HG03469 (cell line): ENCODE measurements at regions not wholly inside any gene's neighbourhood (a gene's known extent, or its start where the extent isn't known, plus 50 kb on each side); places are given as distances from the start of the nearest gene placed in this dataset.

ENCODE experiments used
- ATAC-seq: cut with Tn5 transposase; IDR thresholded peaks from one replicate; pipeline ENCODE4 v1.9.1; 2021; ENCODE audit warnings: mild to moderate bottlenecking, moderate library complexity, moderate number of reproducible peaks; ENCODE audit not compliant: unreplicated experiment

GRCh38 chr2:151157000-151157735 lies 104.5 kb downstream of the RBM43 start:
- no peak for ATAC-seq

- no peak for ATAC-seq
These were observed 105.2 kb downstream of the RBM43 start for GRCh38 chr2:151156431-151156830.

GRCh38 chr2:151153601-151154000 lies 108.1 kb downstream of the RBM43 start:
- ATAC-seq = no peak

GRCh38 chr2:151150331-151151320 lies 111.0 kb downstream of the RBM43 start:
- ATAC-seq = no peak

GRCh38 chr2:151138507-151138906 lies 123.2 kb downstream of the RBM43 start:
- no peak for ATAC-seq

GRCh38 chr2:151137526-151137925 lies 124.1 kb downstream of the RBM43 start:
- ATAC-seq = no peak

- no peak for ATAC-seq
These were observed 141.7 kb downstream of the RBM43 start for GRCh38 chr2:151120011-151120410.

GRCh38 chr2:151119374-151119773 lies 142.3 kb downstream of the RBM43 start:
- no peak for ATAC-seq

- no peak for ATAC-seq
These were observed 143.4 kb downstream of the RBM43 start for GRCh38 chr2:151118269-151118668.

GRCh38 chr2:151114874-151115273 lies 146.8 kb downstream of the RBM43 start:
- ATAC-seq = no peak

- ATAC-seq = no peak
These were observed 148.3 kb downstream of the RBM43 start for GRCh38 chr2:151113318-151113717.

- no peak for ATAC-seq
These were observed 149.9 kb downstream of the RBM43 start for GRCh38 chr2:151111599-151112278.

- ATAC-seq = no peak
These were observed 154.7 kb downstream of the RBM43 start for GRCh38 chr2:151106805-151107506.

GRCh38 chr2:151103551-151103950 lies 158.1 kb downstream of the RBM43 start:
- no peak for ATAC-seq

- ATAC-seq = no peak
These were observed 159.4 kb downstream of the RBM43 start for GRCh38 chr2:151102226-151102625.

- no peak for ATAC-seq
These were observed 162.8 kb downstream of the RBM43 start for GRCh38 chr2:151098841-151099240.

- ATAC-seq = no peak
These were observed 163.8 kb downstream of the RBM43 start for GRCh38 chr2:151097895-151098294.

- ATAC-seq = no peak
These were observed 164.5 kb downstream of the RBM43 start for GRCh38 chr2:151097128-151097527.

- ATAC-seq = no peak
These were observed 165.4 kb downstream of the RBM43 start for GRCh38 chr2:151096235-151096634.

GRCh38 chr2:151095463-151095862 lies 166.2 kb downstream of the RBM43 start:
- ATAC-seq = no peak

- no peak for ATAC-seq
These were observed 170.1 kb downstream of the RBM43 start for GRCh38 chr2:151091583-151091982.
